Neural progenitor cell (in vitro differentiated cells): ENCODE measurements at regions not wholly inside any gene's neighbourhood (a gene's known extent, or its start where the extent isn't known, plus 50 kb on each side); places are given as distances from the start of the nearest gene placed in this dataset.

Experiments
- CTCF ChIP-seq: fragments of 200-600 bp; sonication (generic); IDR thresholded peaks from 2 replicates; pipeline ENCODE4 v1.5.1; 2017; ENCODE audit warnings: antibody characterized with exemption, mild to moderate bottlenecking
- EZH2 ChIP-seq: fragments of 200-600 bp; sonication (generic); IDR thresholded peaks from 2 replicates; pipeline ENCODE4 v1.6.1; 2017; ENCODE audit warnings: antibody characterized with exemption, mild to moderate bottlenecking, moderate library complexity

GRCh38 chr2:180456801-180457200, 449.7 kb upstream of the CWC22 start:
- TF ChIP-seq CTCF (no peak), EZH2 (no peak)
